MCF 10A (cell line): ENCODE measurements at regions not wholly inside any gene's neighbourhood (a gene's known extent, or its start where the extent isn't known, plus 50 kb on each side); places are given as distances from the start of the nearest gene placed in this dataset.
"Not testable (repeated sequence)": the region's sequence is repeated elsewhere in the genome, so short reads cannot be mapped to it uniquely, and the experiment has no call there.

Experiments
- BruUV-seq: library from RNA; stranded (reverse); fragments of 400-500 nt; replicated peaks from 2 replicates; lab custom pipeline; 2021; lab: Mats Ljungman, UMichigan
- CTCF ChIA-PET: fragments of 300-600 bp; sonication (Branson Sonifier 250); formaldehyde crosslinking; extraction: SDS; loops from one replicate; lab custom pipeline; 2021; ENCODE audit warnings: antibody characterized with exemption, inconsistent platforms; lab: Yijun Ruan, JAX
- POLR2A ChIA-PET: fragments of 300-600, 350-650 bp; sonication (Branson Sonifier 250); formaldehyde crosslinking; extraction: SDS; loops from one replicate; lab custom pipeline; 2020; ENCODE audit warnings: antibody characterized with exemption, inconsistent platforms; lab: Yijun Ruan, JAX
- DNase-seq: peaks from one replicate; pipeline ENCODE4 v3.0.0-alpha.2; 2018; ENCODE audit not compliant: unreplicated experiment
- H3K27ac Mint-ChIP-seq: one replicate; pipeline ENCODE4 v1.8.0; 2022; ENCODE audit warnings: mild to moderate bottlenecking, low read depth, mixed read lengths; ENCODE audit not compliant: unreplicated experiment
- H3K27me3 Mint-ChIP-seq: one replicate; pipeline ENCODE4 v1.8.0; 2022; ENCODE audit warnings: mixed read lengths; ENCODE audit not compliant: insufficient read depth, unreplicated experiment
- H3K36me3 Mint-ChIP-seq: one replicate; pipeline ENCODE4 v1.8.0; 2022; ENCODE audit warnings: mild to moderate bottlenecking, moderate library complexity, mixed read lengths; ENCODE audit not compliant: insufficient read depth, unreplicated experiment
- H3K4me1 Mint-ChIP-seq: one replicate; pipeline ENCODE4 v1.8.0; 2022; ENCODE audit warnings: mixed read lengths; ENCODE audit not compliant: insufficient read depth, unreplicated experiment
- H3K4me3 Mint-ChIP-seq: one replicate; pipeline ENCODE4 v1.8.0; 2022; ENCODE audit warnings: mild to moderate bottlenecking, moderate library complexity, mixed read lengths; ENCODE audit not compliant: unreplicated experiment
- H3K9me3 Mint-ChIP-seq: one replicate; pipeline ENCODE4 v1.8.0; 2022; ENCODE audit warnings: mixed read lengths; ENCODE audit not compliant: unreplicated experiment
- intact Hi-C: fragments of 100-400 bp; cut with micrococcal nuclease; formaldehyde crosslinking; loops from 2 replicates; pipeline ENCODE4 v1.14.1; 2022

DNA sequence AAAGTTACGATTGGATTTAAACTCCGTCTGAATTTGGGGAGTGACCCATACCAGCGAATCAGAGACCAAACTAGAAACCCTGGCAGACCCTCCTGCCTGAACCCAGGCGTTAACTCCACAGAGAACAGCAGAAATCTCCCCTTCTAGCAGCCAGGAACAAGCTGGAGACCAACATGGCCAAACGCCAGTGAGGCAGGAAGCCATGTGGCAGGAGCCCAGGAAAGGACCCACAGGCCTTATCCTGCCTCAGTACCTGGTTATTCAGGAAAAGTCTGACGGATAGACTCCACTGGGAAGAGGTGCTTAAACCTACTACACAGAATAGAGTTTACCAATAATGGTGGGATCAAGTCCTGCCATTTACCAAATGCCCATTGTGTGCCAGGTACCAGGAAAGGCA, 106.6 kb downstream of the TRIM69 start:
- not testable (repeated sequence) for H3K27ac Mint-ChIP-seq, H3K27me3 Mint-ChIP-seq

GRCh38 chr15:44844936-44845335, 108.6 kb downstream of the TRIM69 start:
- intact Hi-C loops, H3K27me3 Mint-ChIP-seq, DNase-seq, H3K4me3 Mint-ChIP-seq, H3K4me1 Mint-ChIP-seq, H3K27ac Mint-ChIP-seq, POLR2A ChIA-PET, H3K36me3 Mint-ChIP-seq, H3K9me3 Mint-ChIP-seq, BruUV-seq: not testable (repeated sequence)
- CTCF ChIA-PET, result interaction anchor here (0.6 kb wide), 1 partner anchor 26 kb away, joined by 4 read pairs; no protein-coding TSS in a partner anchor

More for the DNA sequence above, 106.6 kb downstream of the TRIM69 start:
- CTCF ChIA-PET, result interaction anchor here (1.3 to 1.8 kb wide), 2 partner anchors 9 to 11 kb away, joined by 6 to 7 read pairs; no protein-coding TSS in a partner anchor
- H3K4me1 Mint-ChIP-seq, POLR2A ChIA-PET, H3K4me3 Mint-ChIP-seq, DNase-seq, intact Hi-C loops, H3K9me3 Mint-ChIP-seq, BruUV-seq, H3K36me3 Mint-ChIP-seq: not testable (repeated sequence)

DNA sequence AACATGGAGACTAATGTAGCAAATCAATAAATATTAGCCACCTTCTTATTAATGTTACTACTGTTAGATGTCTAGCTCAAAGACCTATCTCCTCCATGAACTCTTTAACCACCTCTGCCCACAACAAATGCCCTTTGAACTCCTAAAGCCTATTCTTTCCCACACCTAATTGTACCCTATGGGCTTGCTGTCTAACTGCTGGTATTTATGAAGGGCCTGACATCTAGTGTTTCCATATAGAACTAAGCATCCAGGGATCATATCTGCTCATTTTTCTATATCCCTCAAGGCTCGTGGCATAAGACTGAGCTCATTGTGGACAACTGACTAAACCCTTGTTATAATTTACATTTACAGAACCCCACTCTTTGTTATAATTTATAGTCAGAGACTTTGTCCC, 109.8 kb downstream of the TRIM69 start:
- H3K9me3 Mint-ChIP-seq, intact Hi-C loops, POLR2A ChIA-PET, BruUV-seq, H3K4me1 Mint-ChIP-seq, CTCF ChIA-PET, H3K4me3 Mint-ChIP-seq, H3K36me3 Mint-ChIP-seq, H3K27ac Mint-ChIP-seq, H3K27me3 Mint-ChIP-seq, DNase-seq: not testable (repeated sequence)

- DNase-seq, H3K9me3 Mint-ChIP-seq, H3K4me3 Mint-ChIP-seq, H3K27me3 Mint-ChIP-seq, intact Hi-C loops, CTCF ChIA-PET, H3K27ac Mint-ChIP-seq, H3K36me3 Mint-ChIP-seq, H3K4me1 Mint-ChIP-seq, BruUV-seq, POLR2A ChIA-PET: not testable (repeated sequence)
These were observed 108.9 kb upstream of the TERB2 start for GRCh38 chr15:44847555-44847954.

GRCh38 chr15:44848859-44849258, 107.6 kb upstream of the TERB2 start:
- intact Hi-C loops, H3K9me3 Mint-ChIP-seq, BruUV-seq, H3K27me3 Mint-ChIP-seq, H3K36me3 Mint-ChIP-seq, H3K4me3 Mint-ChIP-seq, H3K27ac Mint-ChIP-seq, CTCF ChIA-PET, H3K4me1 Mint-ChIP-seq, DNase-seq: not testable (repeated sequence)
- POLR2A ChIA-PET, result interaction anchor here (0.6 kb wide), 1 partner anchor 474 kb away, joined by 3 read pairs; no protein-coding TSS in a partner anchor

DNA sequence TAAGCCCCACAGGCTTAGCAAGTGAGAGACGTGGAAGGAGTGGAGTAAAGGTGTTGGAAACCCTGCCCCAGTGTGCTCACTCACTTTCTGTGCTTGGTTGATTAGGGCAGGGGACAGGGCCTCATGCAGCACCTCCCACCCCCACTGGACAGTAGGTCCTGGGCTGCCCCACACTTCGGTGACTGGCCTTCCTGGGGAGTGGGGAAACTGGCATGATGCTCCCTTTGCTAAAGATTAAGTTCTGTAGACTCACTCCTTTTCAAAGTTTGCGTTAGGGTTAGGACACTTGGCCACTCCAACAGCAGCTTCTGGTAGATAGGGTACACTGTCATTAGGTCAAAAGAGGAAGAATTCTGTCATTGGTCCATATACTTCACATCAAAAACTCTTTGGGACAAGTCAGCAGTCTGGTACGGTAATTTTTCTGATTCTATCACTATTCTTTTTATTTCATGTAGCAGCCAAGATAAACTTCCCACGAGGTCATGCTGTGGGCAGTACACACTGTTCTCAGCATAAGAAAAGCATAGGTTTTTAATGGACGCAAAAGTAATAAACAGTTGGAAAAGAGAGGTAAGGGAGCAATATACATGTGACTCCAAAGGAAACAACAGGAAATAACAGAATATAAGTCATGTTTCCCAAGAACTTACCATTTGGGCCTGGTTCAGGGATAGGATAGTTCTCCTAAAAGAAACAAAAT, 106.6 kb upstream of the TERB2 start:
- DNase-seq, POLR2A ChIA-PET, H3K4me1 Mint-ChIP-seq, BruUV-seq, CTCF ChIA-PET, H3K27me3 Mint-ChIP-seq, H3K9me3 Mint-ChIP-seq, H3K4me3 Mint-ChIP-seq, H3K36me3 Mint-ChIP-seq, H3K27ac Mint-ChIP-seq: not testable (repeated sequence)
- intact Hi-C loops, result loop anchor here (5.0 kb wide), 2 partner anchors 72 to 187 kb away; no protein-coding TSS in a partner anchor
